ENCODE measurements at regions not wholly inside any gene's neighbourhood (a gene's known extent, or its start where the extent isn't known, plus 50 kb on each side); places are given as distances from the start of the nearest gene placed in this dataset.
A peak's percentile ranks its signal among the peaks of the same experiment; 100 is the strongest.

DNA sequence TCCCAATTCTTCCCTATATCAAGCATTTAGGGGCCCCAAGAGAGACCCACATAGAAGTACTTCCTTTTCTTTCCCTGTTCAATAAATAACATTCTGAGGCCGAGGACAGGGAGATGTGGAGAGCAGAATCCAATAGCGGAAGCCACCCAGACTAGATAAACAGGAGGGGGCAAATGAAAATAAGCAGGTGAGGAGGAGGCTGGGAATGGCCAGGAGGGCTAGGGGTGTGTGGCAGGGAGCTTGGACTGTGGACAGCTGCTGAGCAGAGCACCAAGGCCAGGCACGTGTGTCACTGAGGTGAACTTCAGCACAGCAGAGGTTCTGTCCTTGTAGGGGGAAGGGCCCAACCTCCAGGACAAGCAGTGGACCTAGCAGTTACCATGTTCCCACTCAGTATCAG lies 339.2 kb downstream of the FOXA2 start (continued):
- TF ChIP-seq ZNF430 (CRISPR knock-in tag; IDR thresholded peaks at IDR 0.05) (peak; percentile 68; the same call in 1 of the 2 replicates), ZNF580 (CRISPR knock-in tag; IDR thresholded peaks at IDR 0.05; ENCODE audit: borderline replicate concordance, low read depth) (no peak), ELF3 (CRISPR knock-in tag; IDR thresholded peaks at IDR 0.05) (peak; percentile 41; the same call in 1 of the 2 replicates), HMG20B (CRISPR knock-in tag; conservative IDR thresholded peaks at IDR 0.05) (0 out of 2 replicates have a peak, but pooled peaks have one; percentile 15), MTA1 (CRISPR knock-in tag; IDR thresholded peaks at IDR 0.05; ENCODE audit: borderline replicate concordance) (peak; percentile 88; the same call in 1 of the 2 replicates), ZNF614 (CRISPR knock-in tag; IDR thresholded peaks at IDR 0.05; ENCODE audit: borderline replicate concordance) (no peak), ZC3H13 (CRISPR knock-in tag; IDR thresholded peaks at IDR 0.05) (no peak), POLR2AphosphoS2 (IDR thresholded peaks at IDR 0.05; ENCODE audit: low read depth, low read length) (no peak), FOXO1 (CRISPR knock-in tag; IDR thresholded peaks at IDR 0.05) (peak; percentile 46; the same call in 1 of the 2 replicates), ZNF549 (CRISPR knock-in tag; IDR thresholded peaks at IDR 0.05) (no peak), ZMYM3 (CRISPR knock-in tag; IDR thresholded peaks at IDR 0.05) (peak; percentile 47; the same call in 1 of the 2 replicates), ZNF280D (CRISPR knock-in tag; IDR thresholded peaks at IDR 0.05) (0 out of 2 replicates have a peak, but pooled peaks have one; percentile 32), CCAR2 (optimal IDR thresholded peaks at IDR 0.05; ENCODE audit: low read depth, low read length) (no peak), MIXL1 (CRISPR knock-in tag; IDR thresholded peaks at IDR 0.05) (0 out of 2 replicates have a peak, but pooled peaks have one; percentile 22), SCMH1 (CRISPR knock-in tag; IDR thresholded peaks at IDR 0.05; ENCODE audit: borderline replicate concordance) (no peak), NONO (IDR thresholded peaks at IDR 0.05) (no peak), NONO (CRISPR knock-in tag; conservative IDR thresholded peaks at IDR 0.05) (peak; percentile 66), NFIB (CRISPR knock-in tag; IDR thresholded peaks at IDR 0.05; ENCODE audit: borderline replicate concordance) (no peak), MYC (CRISPR knock-in tag; IDR thresholded peaks at IDR 0.05; ENCODE audit: borderline replicate concordance) (peak; percentile 79; the same call in 1 of the 2 replicates), ZNF468 (CRISPR knock-in tag; IDR thresholded peaks at IDR 0.05) (no peak), KLF12 (CRISPR knock-in tag; IDR thresholded peaks at IDR 0.05; ENCODE audit: borderline replicate concordance) (no peak), RBAK (CRISPR knock-in tag; IDR thresholded peaks at IDR 0.05) (no peak), HOXA9 (CRISPR knock-in tag; IDR thresholded peaks at IDR 0.05; ENCODE audit: borderline replicate concordance) (no peak), ZNF513 (CRISPR knock-in tag; conservative IDR thresholded peaks at IDR 0.05) (no peak), ZNF660 (CRISPR knock-in tag; IDR thresholded peaks at IDR 0.05; ENCODE audit: borderline replicate concordance, low read depth) (no peak), PPARG (CRISPR knock-in tag; conservative IDR thresholded peaks at IDR 0.05) (no peak), ZMAT3 (CRISPR knock-in tag; conservative IDR thresholded peaks at IDR 0.05) (no peak), ZNF543 (CRISPR knock-in tag; IDR thresholded peaks at IDR 0.05) (no peak), ZNF552 (CRISPR knock-in tag; IDR thresholded peaks at IDR 0.05; ENCODE audit: borderline replicate concordance) (no peak), FOSL2 (CRISPR knock-in tag; IDR thresholded peaks at IDR 0.05) (no peak)

Data from HepG2 (cell line).